NCI-H526 (cell line): ENCODE measurements at regions not wholly inside any gene's neighbourhood (a gene's known extent, or its start where the extent isn't known, plus 50 kb on each side); places are given as distances from the start of the nearest gene placed in this dataset.
"Not testable (repeated sequence)": the region's sequence is repeated elsewhere in the genome, so short reads cannot be mapped to it uniquely, and the experiment has no call there.

Source experiments
- DNase-seq, 2 experiments: peaks; one replicate each; lab custom pipeline; 2025; lab: John Stamatoyannopoulos, UW

GRCh38 chr19:28066161-28066560 lies 1146.8 kb downstream of the UQCRFS1 start:
- DNase-seq: peak in 1 of 2 experiments; percentile 18

GRCh38 chr19:28065026-28065425 lies 1147.9 kb downstream of the UQCRFS1 start:
- DNase-seq: no peak

GRCh38 chr19:28063702-28064101 lies 1149.2 kb downstream of the UQCRFS1 start:
- DNase-seq: no peak

- DNase-seq: no peak
Observed at GRCh38 chr19:28061111-28061510, 1151.8 kb downstream of the UQCRFS1 start.

- not testable (repeated sequence) for DNase-seq
Observed at GRCh38 chr19:28057026-28057425, 1155.9 kb downstream of the UQCRFS1 start.

- DNase-seq: peak; percentile 50 to 53
Observed at GRCh38 chr19:28051047-28051446, 1161.9 kb downstream of the UQCRFS1 start.

GRCh38 chr19:28049875-28050274 lies 1163.1 kb downstream of the UQCRFS1 start:
- no peak for DNase-seq

- DNase-seq: no peak
Observed at GRCh38 chr19:28046932-28047331, 1166.0 kb downstream of the UQCRFS1 start.

- no peak for DNase-seq
Observed at GRCh38 chr19:28045621-28046020, 1167.3 kb downstream of the UQCRFS1 start.

GRCh38 chr19:28044477-28044876 lies 1168.5 kb downstream of the UQCRFS1 start:
- DNase-seq: no peak

GRCh38 chr19:28042516-28042915 lies 1170.4 kb downstream of the UQCRFS1 start:
- no peak for DNase-seq

GRCh38 chr19:28039677-28040381 lies 1173.1 kb downstream of the UQCRFS1 start:
- DNase-seq: peak; percentile 2 to 37

- DNase-seq: no peak
Observed at GRCh38 chr19:28037186-28037585, 1175.8 kb downstream of the UQCRFS1 start.

GRCh38 chr19:28036486-28036885 lies 1176.5 kb downstream of the UQCRFS1 start:
- no peak for DNase-seq

- DNase-seq: no peak
Observed at GRCh38 chr19:28034936-28035335, 1178.0 kb downstream of the UQCRFS1 start.

GRCh38 chr19:28028881-28029444 lies 1184.0 kb downstream of the UQCRFS1 start:
- DNase-seq: no peak

GRCh38 chr19:28027116-28027515 lies 1185.8 kb downstream of the UQCRFS1 start:
- no peak for DNase-seq

- no peak for DNase-seq
Observed at GRCh38 chr19:28026636-28027035, 1186.3 kb downstream of the UQCRFS1 start.

GRCh38 chr19:28024920-28025319 lies 1188.0 kb downstream of the UQCRFS1 start:
- DNase-seq: no peak

- no peak for DNase-seq
Observed at GRCh38 chr19:28023064-28023463, 1189.9 kb downstream of the UQCRFS1 start.

GRCh38 chr19:28022506-28022905 lies 1190.4 kb downstream of the UQCRFS1 start:
- no peak for DNase-seq

GRCh38 chr19:28021259-28022185 lies 1191.4 kb downstream of the UQCRFS1 start:
- no peak for DNase-seq
